GM21423 (cell line): ENCODE measurements at regions not wholly inside any gene's neighbourhood (a gene's known extent, or its start where the extent isn't known, plus 50 kb on each side); places are given as distances from the start of the nearest gene placed in this dataset.
A peak's percentile ranks its signal among the peaks of the same experiment; 100 is the strongest.

Experiments
- ATAC-seq: cut with Tn5 transposase; IDR thresholded peaks from one replicate; pipeline ENCODE4 v1.9.1; 2021; ENCODE audit warnings: mild to moderate bottlenecking, moderate library complexity; ENCODE audit not compliant: unreplicated experiment

DNA sequence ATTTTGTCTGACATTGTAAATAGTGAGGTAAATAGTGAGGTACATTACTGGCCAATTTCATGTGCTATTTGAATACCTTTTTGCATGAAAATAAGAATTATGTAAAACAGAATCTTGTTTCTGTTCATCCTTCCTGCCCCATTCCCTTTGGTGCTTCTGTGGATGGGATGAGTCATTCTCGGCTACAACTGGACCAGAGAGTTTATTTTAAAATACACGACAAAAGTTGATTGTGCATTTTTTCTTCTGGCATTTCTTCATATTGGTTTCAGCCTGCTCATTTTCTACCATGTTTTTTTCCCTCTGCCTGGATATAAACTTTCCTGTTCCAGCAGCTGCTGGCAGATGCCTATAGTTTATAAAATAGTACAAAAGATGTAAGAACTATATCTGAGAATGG is 107.5 kb downstream of the CYSLTR2 start:
- ATAC-seq: no peak

DNA sequence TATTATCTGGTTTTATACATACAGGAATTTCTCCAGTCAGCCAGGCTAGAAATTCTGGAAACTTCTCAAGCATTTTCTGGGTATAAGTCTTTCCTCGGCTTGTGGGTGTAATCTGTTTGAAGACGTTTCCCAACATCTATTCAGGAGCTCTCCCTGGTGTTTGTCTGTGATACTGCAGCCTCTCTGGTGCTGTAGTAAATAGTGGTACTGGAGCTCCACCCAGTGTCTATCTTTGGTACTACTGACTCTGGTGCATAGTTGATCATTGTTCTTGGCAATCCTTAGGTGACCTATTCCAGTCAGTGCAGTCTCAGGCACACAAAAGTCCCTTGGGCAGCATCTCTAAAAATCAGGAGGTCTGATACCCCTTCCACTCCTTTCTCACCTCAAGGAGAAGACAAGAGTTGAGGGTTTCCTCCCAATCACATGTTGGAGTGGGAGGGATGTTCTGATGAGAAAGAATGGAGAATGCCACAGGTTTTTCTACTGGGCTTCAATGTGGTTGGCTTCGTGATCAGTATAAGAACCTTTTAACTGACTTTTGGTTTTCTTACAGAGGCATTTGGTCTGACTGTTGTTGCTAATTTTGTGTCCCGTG is 115.5 kb downstream of the CYSLTR2 start:
- peak; percentile 96 for ATAC-seq

DNA sequence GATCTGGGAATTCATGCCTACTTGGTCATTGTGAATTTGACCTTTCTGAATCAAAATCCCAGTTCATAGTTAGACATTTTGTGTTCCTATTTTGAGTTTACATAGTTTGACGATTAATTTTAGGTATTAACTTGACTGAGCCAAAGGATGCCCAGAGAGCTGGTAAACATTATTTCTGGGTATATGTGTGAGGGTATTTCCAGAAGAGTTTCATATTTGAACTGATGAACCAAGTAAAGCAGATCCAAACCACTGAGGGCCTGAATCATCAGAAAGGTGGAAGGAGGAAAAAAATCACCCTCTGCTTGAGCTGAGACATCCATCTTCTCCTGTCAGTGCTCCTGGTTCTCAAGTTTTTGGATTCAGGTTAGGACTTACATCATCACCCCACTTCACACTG is 116.6 kb downstream of the CYSLTR2 start:
- ATAC-seq: no peak

DNA sequence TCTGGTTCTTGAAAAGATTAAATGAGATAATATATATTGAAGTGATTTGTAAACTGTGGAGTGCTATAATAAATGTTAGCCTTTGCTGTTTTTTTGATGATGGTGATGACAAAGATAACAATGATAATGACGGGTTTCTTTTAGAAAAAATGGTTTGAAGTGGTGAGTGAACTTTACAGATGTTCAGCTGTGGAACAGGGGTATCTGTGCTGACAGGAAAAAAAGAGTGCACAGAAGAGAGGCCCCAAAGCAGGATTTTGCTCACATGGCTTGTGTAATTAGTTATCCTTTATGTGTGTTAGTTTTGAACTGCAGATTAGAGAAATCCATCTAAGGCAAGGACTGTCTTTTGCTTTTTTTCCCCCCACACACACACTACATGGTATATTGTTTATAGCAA is 119.2 kb downstream of the CYSLTR2 start:
- ATAC-seq: no peak

DNA sequence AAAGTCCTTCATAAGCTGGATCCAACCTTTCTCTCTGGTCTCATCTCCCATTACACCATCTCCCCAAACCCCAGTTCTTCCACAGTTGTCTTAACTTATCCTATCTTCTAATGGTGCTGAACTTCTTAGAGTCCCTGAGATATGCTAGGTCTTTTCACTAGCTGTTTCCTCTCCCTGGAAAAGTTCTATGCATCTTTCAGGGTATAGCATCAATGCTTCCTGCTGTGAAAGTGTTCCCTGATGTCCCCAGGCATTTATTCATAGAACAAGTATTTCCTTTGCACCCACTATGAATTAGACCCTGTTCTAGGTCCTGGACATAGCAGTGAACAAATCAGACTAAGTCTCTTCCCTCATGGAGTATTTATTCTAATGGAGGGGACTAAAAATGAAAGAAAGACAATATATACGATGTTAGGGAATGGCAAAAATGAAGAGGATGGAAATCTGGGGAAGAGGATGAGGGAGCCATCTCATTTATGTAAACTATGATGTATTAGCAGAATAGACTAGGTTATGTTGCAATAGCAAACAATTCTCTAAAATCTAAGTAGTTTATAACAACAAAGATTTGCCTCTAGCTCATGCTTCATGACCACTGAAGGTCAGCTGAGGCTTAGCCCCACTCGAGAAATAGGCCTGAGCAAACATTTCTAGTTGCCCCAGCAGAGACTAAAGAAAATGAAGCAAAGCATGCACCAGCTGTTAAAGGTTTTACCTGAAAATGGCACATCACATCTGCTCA is 120.0 kb downstream of the CYSLTR2 start:
- ATAC-seq: no peak

DNA sequence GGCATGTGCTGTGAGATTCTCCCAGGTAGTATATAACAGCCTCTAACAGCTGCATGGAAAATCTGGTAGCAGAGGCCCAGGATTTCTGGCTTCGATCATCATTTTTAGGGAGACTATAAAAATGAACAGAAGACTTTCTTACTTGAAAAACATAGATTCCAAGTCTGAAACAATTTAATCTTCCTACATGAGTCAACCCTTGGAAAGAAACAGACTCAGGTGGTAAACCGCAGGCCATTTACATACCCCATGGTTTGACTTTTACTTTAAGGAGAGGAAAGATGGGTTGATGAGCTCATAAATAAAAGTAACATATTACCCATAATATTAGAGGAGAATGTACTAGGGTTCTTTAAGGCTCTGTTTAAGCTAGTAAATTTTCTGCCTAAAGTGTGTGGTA is 121.6 kb downstream of the CYSLTR2 start:
- ATAC-seq: no peak

DNA sequence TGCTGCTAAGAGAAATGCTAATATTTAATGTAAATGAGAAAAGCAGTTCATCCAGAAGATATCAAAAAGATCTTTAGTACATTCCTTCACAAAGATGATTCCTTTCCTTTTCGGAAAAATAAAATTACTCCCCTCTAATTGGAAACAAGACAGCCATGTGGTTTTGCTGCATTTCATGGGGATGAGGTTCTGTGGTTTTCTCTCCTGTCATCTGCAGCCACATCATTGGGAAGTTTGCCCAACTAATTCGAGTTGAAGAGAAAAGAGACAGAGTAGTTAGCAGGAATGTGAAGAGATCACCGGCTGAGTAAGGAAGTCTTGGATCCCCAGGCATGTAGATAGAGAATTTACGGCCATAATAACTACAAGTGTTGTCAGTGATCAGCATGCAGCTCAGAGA is 122.1 kb downstream of the CYSLTR2 start:
- ATAC-seq: no peak

DNA sequence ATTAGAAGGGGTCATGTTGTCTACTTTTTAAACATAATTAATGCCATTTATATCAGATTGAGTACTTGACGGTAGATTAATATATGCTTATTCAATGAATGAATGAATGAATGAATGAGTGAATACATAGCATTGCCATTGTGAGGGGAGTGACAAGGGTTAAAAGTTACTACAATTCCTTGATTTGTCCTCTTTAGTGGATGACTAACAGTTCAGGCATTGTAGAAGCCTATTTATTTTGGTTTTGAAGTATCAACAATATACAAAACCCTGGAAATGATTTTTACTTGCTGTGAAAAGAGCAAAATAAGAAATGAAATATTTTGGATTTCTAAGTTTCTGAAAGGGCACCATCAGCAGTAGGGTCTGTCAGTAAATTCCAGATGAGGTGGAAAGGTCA is 122.7 kb downstream of the CYSLTR2 start:
- no peak for ATAC-seq

DNA sequence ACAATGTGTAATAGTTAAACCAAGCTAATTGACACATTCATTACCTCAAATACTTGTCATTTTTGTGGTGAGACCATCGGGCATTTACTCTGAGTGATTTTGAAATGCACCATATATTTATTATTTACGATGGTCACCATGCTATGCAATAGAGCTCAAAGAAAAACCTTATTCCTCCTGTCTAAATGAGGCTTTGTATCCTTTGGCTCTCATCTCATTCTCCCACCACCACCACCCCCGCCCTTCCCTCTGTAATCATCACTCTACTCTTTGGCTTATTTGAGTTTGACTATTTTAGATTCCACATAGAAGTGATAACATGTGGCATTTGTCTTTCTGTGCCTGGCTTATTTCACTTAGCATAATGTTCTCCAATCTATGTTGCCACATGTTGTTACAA is 124.9 kb downstream of the CYSLTR2 start:
- no peak for ATAC-seq

DNA sequence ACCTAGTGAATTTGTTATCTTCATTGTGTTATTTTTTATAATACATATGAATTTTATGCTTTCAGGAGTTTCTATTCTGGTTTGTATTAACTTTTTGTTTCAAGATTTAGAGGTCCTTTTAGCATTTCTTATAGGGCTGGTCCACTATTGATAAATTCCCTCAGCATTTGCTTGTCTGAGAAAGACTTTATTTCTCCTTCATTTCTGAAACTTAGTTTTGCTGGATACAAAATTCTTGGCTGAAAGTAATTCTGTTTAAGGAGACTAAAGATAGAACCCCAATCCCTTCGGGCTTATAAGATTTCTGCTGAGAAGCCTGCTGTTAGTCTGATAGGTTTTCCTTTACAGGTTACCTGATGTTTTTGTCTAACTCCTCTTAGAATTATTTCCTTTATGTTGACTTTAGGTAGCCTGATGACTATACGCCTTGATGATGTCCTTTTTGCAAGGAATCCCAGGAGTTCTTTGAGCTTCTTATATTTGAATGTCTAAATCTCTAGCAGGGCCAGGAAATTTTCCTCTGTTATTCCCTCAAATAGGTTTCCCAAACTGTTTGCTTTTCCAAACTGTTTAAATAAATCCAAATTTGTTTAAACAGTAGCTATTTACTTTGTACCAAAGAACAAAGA is 127.1 kb downstream of the CYSLTR2 start:
- no peak for ATAC-seq

DNA sequence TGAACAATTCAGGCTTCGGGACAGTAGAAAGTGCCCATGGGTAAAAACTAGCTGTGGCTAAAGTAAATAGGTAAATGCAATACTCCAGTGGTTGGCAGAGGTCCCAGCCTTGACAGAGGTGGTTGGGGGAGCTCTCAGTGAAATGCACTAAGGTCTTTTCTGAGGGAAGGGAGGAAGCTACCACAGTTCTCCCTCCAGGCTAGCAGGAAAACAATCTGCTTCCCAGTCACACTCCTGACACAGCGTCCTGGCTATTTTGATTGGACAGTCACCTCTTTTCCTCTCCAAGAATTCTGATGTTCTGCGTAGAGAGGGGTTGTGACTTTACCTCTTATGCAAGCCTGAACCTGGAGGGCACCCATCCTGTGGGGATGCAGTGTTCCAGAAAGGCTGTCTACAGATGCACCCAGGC is 128.7 kb downstream of the CYSLTR2 start:
- ATAC-seq: no peak

DNA sequence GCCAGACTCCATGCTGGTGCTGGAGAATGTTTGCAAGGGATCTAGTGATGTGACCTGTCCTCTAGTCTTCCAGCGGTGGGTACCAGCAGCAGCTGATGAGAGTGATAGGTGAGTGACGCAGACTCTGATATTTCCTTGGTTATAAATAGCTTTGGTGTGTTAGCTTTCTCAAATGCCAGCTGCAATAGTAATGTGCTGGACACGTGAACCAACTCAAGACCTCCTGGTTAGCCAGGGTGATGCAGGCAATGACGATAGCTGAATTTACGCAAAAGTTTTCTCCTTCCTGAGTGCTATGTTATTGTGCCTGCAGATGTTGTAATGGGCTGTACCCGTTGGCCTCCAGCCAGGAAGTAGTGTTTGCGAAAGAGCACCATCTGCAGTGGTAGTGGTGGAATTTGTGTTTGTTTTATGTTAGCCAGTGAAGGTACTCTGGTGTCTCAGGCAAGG is 129.5 kb downstream of the CYSLTR2 start:
- ATAC-seq: no peak

DNA sequence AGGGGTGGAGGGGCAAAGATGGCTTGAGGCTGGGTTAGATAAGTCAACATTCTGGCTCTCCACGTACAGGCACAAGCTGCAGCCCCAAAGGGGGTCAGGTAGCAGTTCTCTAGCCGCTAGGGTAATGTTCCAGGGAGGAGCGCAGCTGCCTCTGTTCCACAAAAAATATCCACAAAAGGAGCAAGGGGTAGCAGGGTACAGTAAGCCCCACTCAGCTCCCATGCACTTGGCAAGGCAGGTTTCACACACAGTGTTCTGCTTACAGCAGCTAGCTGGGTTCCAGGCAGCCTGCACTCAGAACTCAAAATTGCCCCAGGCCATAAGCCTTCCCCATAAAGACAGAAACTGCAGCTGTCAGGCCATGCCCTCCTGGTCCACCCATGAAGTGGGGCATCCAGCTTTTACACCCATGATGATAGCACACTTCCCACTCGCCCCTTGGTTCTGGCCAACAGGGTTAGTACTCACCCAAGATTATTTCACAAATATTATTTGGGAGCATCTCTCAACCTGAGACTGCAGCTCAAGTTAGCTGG is 130.0 kb downstream of the CYSLTR2 start:
- no peak for ATAC-seq

DNA sequence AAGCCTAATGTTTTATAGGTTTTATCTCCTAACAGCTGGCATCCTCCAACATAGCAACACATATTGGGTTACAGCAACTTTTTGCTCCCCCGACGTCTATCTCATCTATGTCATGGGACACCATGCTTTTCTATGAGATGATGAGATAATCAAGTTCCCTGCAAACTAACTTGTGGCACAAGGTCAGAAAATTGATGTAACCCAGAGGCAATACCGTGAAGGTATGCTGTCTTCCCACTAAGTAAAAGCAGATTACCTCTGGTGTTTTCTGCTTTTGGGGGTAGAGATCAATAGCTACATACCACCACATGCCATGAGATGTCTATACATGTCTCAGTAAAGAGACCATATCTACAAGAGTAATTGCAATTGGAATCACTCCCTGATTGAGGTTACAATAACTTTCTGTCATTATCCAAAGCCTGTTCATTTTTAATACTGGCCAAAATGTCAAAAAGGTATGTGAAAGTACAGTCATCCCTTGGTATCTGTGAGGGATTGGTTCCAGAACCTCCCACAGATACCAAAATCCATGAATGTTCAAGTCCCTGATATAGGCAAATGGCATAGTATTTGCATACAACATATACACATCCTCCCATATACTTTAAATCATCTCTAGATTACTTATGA is 131.3 kb downstream of the CYSLTR2 start:
- ATAC-seq: no peak

DNA sequence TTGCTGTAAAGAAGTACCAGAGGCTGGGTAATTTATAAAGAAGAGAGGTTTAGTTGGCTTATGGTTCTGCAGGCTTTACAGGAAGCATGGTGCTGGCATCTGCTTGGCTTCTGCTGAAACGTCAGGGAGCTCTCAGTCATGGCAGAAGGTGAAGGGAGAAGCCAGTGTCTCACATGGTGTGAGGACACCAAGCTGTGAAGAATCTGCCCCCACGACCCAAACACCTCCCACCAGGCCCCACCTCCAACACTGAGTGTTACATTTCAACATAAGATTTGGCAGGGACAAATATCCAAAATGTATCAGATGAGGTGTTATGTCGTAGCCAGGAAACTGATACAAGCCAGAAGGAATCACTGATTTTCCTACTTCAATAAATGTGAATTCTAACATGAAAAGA is 136.5 kb downstream of the CYSLTR2 start:
- no peak for ATAC-seq

DNA sequence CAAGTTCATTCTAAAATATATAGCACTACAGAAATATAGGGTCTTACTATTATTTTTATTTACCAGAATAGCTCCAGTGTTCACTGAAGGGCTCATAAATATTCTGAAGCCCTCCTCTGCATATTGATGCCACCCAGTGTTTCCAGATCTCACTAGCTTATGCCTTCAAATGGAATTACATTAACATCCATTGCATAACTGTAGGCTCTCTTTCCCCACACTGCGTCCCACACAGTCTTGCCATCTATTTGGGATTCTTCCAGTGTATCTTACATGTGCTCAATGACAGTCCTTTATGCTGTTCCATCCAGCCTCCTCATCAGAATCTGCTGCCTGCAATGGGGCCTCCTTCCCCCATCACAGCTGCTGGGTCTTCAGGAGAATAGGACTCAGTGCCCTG is 137.2 kb downstream of the CYSLTR2 start:
- ATAC-seq: no peak

DNA sequence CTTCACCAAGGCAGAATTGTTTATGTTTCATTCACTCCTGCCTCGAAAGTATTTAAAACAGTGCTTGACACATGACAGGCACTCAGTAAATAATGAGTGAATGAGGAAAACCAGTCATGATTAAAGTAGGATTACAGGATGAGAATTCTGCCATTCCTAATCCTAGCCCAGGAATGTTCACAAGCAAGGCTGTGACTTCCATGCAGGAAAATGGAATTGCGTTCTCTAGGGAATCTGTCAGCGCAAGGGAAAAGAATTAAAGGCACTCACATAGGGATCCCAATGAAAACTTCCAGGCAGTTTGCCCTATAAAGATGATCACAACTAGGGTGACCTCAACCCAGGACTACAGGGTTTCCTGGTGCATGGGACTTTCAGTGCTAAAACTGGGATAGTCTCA is 143.4 kb downstream of the CYSLTR2 start:
- ATAC-seq: no peak

DNA sequence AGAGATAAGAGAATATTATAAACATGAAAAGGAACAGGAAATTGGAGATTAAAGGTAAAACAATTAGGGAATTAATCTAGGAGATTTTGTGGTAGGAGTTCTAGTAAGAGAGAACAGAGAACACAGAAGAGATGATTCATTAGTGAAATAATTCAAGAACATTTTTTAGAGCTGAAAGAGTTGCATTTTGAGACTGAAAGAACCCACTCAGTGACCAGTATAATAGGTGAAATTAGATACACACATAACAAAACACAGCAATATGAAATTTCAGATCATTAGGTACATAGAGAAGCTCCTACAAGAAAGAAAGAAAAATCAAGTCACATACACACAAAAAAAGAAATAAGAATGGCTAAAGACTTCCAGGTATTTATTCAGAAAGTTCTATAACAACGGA is 144.0 kb downstream of the CYSLTR2 start:
- ATAC-seq: no peak

DNA sequence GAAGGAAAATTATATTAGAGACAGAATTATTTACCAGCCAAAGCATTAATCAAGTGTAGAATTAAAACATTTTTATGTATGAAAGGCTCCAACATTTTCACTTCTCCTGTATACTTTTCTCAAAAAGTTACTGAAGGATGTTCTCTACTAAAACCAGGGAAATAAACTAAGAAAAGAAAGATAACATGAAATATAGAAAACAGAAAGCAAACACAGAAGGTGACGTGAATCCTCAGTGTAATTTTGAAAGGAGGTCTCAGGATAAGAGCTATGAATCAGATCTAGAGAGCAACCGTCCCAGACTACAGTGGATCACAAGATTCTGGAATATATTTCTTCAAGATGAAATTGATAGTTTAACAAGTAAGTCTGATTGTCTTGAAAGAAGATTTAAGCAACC is 144.5 kb downstream of the CYSLTR2 start:
- no peak for ATAC-seq

DNA sequence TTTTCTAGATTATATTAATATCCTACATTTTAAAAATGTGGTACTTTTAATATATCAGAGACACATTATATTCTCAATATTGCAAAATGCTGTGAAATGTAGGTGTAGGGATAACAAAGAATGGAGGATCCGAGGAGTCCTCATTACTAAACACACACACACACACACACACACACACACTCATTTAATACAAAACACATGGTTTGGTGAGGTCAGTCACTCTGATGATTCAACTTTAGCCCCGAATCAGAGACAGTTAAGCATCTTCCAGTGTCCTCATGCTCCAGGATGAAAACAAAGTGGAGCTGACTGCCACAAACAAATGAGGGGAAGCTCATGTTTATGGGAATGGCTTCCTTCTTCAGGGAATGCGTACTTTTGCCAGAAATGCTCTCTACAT is 147.5 kb downstream of the CYSLTR2 start:
- ATAC-seq: no peak

DNA sequence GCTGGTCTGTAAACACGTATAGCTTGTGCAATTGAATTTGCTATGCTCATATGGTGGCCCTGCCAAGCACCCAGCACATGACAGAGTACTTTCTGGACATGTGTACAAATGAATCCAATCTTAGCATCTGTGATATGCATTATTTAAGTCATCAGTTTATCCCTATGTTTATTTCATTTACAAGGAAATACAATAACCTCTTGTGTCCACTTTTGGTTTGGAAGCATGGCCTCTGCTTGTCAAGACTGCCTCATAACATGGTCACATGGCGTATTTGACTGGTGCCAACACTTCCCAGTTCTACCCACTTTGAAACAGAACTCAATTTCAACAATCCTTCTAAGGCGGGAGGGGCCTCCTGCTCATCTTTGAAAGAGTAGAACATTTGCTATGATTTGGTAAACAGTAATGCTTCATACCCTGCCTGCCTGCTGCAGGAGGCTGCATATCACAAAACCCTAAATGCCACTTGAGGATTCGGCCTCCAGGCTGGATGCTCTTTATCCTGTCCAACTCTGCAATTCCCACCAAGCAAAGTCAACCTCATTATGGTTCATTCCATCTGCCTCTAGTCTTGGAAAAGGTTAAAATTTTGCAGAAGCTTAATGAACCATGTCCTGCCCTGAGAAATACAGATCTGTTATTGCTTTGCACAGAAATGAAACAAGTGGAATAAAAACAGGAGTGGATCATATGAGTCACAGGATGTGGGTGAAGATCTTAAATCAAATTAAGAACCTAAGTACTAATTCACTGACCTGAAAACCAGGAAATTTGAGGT is 151.3 kb downstream of the CYSLTR2 start:
- no peak for ATAC-seq
